NCI-H2107 treated with DMSO at 0.1 percent for 48 hours (cell line): ENCODE measurements at regions not wholly inside any gene's neighbourhood (a gene's known extent, or its start where the extent isn't known, plus 50 kb on each side); places are given as distances from the start of the nearest gene placed in this dataset.

Source experiments
- DNase-seq: peaks from one replicate; lab custom pipeline; 2025; ENCODE audit not compliant: unreplicated experiment; lab: John Stamatoyannopoulos, UW

DNA sequence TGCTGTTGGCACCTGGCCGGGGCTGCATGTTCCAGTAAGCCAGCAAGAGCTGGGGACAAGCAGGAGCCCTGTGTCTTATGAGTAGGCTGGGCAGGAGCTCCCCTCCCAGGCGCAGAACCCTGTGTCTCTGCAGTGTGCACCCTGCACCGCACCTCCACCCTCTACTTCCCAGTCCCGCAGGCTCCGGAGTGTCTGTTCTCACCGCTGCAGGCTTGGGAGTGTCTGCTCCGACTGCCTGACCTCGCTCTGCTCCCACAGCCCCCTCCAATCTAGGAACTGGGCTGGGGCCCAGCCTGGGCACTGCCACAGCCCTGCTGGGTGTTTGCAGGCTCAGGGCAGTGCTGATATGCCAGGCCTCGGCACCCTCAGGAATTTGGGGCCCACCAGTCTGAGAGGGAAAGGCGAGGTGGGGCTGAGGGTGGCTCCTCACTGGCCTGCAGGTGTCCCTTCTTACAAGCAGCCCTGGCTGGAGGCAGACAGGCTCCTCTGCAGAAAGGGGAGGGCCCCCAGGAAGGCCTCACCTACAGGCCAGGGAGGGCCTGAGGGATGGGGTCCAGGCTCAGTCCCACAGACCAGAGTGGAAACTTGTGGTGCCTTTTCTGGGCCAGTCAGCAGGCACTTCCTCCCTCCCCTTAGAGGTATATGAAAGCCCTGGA is 871.6 kb upstream of the GJE1 start:
- DNase-seq: no peak

DNA sequence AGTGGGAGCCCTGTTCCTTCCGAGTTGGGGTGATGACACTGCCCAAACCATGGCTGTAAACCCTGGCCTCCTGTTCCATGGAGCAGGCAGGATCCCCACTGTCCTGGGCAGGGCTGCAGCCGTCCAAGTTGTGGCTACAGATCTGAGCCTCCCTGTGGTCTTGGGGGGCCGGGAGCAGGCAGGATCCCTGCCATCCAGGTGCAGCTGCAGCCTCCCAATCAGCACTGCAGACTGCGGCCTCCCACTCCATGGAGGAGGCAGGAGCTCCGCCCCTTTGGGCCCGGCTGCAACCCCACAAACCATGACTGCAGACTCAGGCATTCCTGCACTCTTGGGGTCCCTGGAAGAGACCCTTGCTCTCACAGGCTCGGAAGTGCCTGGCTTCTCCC is 872.1 kb upstream of the GJE1 start:
- no peak for DNase-seq

DNA sequence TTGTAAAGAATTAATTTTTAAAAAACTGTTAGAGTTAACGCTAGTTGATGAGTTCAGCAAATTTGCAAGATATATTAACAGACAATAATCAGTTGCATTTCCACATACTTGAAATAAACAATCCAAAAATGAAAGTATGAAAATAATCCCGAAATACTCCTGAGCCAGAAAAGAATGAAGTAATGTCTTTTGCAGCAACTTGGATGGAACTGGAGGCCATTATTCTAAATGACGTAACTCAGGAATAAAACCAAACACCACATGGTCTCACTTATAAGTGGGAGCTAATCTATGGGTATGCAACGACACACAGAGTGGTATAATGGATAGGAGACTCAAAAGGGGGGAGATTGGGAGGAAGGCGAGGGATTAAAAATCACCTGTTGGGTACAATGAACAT is 872.9 kb upstream of the GJE1 start:
- no peak for DNase-seq

DNA sequence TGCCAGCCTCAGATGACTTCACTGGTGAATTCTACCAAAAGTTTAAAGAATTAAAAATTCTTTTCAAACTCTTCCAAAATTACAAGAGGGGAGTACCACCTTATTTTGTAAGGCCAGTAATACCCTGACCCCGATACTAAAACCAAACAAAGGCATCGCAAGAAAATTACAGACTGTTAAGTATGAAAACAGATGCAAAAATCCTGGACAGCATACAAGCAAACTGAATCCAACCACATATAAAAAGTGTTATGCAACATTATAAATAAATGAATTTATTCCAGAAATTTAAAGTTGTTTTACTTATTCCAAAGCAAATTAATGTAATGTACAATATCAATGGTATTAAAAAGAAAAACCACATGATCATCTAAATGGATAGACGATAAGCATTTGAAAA is 873.6 kb upstream of the GJE1 start:
- no peak for DNase-seq

DNA sequence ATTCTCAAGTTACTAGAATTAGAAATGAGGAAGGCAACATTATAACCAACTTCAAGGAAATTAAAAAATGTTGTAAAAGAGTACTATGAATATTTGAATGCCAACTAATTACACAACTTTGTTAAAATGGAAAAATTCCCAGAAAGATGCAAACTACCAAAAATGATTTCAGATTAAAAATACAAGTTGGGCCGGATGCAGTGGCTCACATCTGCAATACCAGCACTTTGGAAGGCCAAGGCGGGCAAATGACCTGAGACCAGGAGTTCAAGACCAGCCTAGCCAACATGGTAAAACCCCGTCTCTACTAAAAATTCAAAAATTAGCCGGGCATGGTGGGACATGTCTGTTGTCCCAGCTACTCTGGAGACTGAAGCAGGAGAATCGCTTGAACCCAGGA is 874.2 kb upstream of the GJE1 start:
- DNase-seq: no peak

DNA sequence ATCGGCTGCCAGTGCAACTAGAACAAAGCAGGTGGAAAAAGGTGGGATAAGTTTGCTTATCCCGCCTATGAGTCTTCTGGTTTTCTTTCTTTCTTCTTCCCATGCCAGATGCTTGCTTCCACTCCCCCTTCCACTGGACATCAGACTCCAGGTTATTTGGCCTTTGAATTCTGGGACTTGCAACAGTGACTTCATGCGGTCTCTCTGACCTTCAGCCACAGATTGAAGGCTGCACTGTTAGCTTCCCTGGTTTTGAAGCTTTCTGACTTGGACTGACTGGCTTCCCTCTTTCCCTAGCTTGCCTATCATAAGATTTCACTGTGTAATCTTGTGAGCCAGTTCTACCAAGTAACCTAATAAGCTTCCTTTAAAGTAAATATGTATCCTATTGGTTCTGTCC is 878.4 kb upstream of the GJE1 start:
- no peak for DNase-seq

DNA sequence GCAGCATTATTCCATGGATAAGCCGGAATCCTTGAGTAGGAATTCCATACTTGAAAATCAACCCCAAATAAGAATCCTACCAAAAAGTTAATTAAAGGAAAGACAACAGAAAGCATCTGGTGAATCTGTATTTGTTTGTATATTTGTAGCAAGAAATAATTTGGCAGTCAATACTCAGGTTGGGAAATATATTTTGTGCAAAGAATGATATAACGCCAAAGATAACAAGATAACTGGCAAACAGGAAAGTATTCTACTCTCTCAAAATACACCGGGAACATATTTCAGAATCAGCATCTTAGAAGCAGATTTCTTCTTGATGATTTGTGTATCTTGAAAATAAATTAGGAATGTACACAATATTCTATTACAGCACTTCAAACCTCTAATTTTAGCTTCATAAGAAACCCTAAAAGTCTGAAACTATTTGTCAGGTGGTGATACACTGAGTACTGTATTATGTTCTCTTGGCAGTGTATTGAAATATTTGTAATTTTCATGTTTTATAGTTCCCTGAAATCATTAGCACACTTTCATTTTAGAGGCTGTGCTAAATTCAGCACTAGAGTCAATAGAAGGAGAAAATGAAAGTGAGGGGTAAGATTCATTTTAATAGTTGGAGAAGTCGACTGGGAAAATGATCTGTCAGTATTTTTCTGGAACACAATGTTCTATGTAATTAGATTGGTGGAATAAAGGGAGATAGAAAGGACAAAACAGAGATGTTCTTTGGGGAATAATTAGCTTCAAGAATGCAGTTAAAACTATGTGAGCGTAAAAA is 879.7 kb upstream of the GJE1 start:
- no peak for DNase-seq

DNA sequence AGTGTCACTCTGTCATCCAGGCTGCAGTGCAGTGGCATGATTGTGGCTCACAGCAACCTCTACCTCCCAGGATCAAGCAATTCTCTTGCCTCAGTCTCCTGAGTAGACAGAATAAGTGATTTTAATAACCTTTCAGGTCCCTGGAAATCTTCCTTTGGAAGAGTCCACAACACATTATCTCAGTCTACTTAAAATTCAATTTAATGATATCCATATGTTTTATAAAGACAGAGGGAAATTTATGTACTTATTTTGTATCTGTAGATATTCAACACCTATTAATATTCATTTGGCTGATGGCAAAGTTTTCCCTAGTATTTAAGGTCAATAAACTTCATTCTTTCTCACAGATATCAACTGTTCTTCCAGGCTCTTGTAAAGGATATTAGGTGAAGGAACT is 881.4 kb upstream of the GJE1 start:
- DNase-seq: no peak

DNA sequence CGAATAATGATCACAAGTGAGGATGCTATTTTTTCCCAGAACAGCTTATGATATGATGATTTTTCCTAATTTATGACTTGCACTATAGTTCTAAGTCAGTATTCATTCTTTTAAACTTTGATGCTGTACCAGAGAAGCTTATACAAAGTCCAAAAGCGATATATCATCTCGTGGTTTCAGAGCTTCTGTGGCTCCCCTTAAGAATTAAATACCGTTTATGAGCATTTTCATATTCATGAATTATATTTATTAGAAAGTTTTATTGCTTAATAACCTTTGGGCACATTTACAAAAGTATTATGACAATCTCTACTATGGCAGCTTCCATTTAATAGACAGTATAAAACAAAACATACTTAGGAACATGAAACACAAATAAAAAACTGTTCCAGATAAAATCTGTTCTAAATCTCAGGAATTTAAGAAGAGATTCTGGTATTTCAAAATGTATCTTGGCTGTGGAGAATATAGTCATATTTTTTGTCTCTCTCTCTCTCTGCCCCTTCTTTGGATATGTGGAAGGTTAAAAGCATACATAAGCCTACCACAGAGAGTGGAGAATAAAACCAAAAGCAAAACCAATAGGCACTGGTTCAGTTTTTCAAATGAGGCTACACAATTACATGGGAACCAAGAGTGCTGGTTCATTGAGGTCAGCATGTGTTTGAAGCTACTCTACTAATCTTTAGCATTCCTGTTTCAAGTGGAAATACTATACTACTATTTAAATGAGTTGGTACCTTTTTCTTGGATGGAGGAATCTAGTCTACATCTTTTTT is 884.5 kb upstream of the GJE1 start:
- no peak for DNase-seq

DNA sequence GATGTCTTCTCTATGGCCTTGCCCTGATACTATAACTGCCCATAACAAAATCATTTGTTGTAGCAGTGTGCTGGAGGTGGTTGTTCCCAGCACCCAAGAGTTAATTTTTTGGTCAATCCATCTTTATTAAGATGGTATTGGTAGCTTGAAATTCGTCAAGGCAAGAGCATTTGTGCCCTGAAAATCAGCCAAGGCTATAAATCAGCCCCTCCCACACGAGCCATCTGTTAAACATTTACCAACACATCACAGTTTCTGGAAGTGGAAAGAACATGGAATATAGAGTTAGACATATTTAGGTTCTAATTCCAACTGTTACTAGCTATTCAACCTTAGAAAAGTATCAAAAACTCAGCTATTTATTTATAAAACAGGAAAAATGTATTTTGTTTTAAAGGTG is 888.4 kb upstream of the GJE1 start:
- no peak for DNase-seq

DNA sequence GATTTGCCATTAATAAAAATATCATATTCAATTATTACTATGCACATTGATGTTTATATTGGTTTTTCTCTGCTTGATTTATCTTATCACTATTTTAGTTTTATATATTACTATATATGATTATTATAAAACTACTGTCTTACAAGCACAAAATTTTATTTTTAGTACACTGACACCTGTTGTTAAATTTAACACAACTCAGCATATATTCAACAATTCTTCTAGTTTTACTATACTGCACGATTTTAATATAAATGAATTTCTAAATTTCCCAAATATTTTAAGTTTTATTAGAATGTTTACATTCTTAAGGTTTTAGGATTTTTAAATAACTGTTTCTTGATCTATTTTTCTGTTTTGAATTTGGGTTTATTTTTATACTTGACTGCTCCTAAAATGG is 889.8 kb upstream of the GJE1 start:
- no peak for DNase-seq

DNA sequence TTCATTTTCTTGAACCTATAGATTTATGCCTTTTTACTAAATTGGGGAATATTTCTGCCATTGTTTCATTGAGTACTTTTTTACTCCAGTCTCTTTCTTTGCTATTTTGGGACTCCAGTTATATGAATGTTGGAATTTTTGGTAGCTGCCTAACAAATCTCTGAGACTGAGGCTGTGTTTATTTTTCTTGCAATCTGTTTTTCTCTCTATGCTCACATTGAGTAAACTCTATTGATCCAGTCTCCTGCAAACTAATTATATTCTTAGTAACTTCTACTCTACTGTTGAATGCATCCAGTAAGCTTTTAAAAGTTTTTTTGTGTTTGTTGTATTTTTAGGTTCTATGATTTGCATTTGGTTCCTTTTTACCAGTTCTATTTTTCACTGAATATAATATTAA is 903.4 kb upstream of the GJE1 start:
- no peak for DNase-seq

DNA sequence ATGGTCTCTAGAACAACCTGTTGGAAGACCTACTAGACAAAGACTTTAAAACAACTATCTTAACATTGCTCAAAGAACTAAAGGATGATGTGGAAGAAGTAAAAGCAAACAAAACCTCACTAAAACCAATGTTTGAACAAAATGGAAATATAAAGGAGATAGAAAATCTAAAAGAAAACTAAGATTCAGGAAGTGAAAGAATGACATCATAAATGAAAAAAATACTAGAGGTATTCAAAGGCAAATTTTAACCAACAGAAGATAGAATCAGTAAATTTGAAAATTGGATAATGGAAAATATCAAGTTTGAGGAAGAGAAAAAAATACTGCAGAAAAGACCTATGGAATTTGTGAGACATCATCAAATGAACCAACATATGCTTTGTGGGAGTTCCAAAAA is 914.1 kb upstream of the GJE1 start:
- DNase-seq: no peak

DNA sequence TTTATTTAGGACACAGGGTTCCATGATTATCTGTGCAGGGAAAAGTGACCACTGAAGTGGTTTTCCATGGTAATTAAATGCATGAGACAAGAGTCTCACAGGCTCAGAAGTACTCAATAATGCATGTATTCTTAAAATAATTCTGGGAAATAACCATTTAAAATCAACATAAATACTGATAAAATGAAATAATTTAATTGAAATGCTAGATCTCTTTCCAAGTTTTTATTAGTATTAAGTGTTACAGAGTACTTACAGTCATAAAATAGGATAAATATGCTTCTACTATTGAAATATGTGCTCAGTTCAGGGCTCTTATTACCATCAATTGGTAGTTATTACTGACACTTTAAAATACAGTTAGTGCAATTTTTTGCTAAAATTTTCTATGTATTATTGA is 916.0 kb upstream of the GJE1 start:
- DNase-seq: no peak

DNA sequence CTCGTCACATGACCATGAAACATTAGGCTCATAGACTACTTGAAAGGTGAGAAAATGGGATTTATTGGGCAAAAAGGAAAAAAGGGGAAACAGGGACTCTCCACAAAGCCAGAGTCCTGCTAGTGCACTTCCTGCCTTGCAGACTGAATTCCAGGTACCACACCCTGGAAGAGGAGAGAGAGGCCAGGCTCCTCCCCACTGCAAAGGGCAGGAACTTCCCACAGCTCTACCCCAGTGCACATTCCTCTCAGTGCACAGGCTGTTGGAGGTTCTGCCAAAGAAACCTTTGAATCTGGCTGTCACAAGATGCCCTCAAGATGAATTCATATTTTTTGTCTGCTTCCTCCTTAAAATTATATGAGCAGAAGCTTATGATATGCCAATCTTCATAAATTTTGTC is 920.4 kb upstream of the GJE1 start:
- no peak for DNase-seq

DNA sequence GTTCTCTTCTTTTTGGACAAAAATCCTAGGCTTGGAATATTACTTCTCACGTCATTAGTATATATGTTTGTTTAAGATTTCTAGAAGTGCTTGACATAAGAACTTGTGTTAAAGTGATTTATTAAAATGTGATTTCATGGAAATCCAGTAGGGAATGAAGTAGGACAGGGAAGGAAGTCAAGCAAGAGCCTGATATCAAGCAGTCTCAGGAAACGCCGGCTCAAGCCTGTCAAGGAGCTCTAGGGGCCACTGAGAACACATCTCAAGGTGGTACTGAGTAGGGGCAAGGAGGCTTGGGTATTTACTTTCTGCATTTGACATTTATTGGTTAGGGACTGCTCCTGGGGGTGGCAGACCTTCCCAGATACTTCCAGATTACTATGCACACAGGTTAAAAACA is 920.9 kb upstream of the GJE1 start:
- DNase-seq: no peak

DNA sequence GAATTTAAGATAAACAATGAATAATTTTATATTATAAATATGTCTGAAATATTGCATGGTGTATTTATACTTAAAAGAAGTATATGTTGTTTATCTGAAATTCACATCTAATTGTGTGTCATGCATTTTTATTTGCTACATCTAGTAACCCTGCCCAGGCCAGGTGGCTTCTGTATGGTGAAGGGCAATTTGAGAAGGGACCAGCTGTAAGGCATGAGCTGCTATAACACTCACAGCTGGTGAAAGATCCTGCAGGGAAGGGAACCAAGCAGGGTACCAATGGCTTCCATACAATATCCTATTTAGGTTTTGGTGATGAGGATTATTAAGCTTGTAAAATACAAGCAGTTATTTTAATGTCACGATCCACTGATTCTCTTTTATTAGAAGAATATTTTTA is 921.8 kb upstream of the GJE1 start:
- peak; percentile 68 for DNase-seq

DNA sequence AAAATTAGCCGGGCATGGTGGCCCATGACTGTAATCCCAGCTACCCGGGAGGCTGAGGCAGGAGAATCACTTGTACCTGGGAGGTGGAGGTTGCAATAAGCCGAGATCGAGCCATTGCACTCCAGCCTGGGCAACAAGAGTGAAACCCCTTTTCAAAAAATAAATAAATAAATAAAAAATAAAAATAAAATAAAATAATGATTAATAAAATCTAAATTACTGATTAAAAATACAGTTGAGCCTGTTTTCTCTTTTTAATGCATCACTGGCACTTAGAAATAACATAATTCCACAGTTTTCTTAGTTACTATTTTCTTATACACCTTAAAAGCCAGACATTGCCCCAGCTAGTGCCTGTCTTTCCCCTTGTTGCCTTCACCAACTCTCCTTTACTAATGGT is 922.8 kb upstream of the GJE1 start:
- no peak for DNase-seq

DNA sequence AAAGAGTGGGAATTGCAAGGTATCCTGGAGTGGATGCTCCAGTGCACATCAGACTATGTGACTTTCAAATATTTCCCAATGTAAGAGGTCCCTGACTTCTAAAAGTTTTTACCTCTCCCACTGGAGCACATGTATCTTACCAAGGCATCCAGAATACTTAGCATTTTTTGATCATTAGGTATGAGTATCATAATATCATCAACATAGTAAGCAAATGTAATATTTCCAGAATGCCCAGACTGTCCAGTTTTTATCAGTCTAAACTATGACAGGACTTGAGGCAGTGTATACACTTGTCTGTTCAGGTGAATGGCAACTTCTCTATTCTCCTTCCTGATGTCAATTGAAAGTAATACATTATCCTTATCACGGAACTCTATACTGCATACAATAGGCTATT is 924.6 kb upstream of the GJE1 start:
- DNase-seq: no peak

DNA sequence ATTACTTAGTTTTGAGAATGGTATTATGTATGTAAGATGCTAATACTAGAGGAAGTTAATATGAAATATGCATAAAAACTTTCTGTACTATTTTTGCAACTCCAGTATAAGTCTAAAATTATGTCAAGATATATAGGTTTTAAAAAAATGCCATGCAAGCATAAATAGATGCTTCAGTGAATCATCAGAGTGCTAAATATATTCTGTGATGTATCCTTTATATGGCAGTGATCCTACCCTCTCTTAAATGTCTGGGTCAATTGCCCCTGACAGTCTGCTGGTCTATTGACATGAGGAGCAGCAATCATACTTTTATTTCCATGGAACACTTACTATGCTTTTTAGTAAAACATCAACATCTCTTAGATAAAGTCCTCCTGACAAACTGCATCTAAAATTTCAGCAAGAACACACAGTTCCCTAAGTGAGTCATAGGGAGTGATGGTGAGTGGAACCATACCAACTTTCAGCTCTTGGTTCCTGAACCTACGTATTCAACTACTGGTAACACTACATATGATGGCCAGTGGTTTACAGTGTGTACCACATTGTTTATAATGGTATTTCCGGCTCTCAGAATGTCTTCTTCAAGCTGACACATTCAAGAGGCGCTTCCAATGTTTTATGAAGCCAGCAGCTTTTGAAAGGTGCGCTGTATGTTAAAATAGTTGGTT is 928.7 kb upstream of the GJE1 start:
- DNase-seq: no peak

DNA sequence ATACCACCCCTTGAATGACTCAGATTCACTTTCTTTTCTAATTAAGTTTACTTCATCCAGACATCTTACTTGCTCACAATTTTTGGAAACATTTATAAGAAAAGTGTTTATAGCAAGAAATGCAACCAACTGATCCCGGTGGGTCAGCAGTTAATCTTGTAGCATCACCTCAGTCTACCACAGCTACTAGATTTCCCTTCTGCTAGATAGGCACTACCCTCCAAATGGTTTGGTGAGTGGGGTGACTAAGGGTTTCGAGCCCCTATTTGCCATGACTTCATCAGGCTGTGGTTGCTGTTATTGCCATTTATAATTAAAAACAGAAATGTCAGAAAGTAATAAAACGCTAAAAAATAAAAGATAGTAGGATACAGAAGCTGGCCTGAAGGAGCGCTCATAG is 930.1 kb upstream of the GJE1 start:
- DNase-seq: no peak

DNA sequence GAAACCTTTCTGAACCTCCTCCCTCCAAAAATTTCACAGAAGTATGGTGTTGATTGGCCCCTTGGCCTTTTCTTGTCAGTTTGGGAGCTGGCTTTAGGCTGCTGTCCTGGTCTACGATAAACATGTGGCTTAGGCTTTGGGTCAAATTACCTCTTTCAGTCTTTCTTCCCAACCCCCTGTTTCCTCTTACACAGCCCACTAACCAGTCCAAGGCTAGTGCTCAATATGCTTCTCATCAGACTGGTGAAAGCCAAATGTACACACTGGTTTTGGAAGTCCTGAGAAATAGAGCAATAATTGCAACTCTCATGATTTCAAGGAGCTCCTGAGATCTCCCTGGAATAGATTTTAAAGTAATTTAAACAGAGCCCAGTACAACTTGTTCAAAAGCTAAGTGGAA is 933.7 kb upstream of the GJE1 start:
- DNase-seq: no peak
